OCI-LY7 (cell line): ENCODE measurements at regions not wholly inside any gene's neighbourhood (a gene's known extent, or its start where the extent isn't known, plus 50 kb on each side); places are given as distances from the start of the nearest gene placed in this dataset.

Source experiments
- BruUV-seq: library from RNA; stranded (reverse); fragments of 400-500 nt; replicated peaks from 2 replicates; lab custom pipeline; 2021; lab: Mats Ljungman, UMichigan
- CTCF ChIA-PET: fragments of 300-600 bp; sonication (Branson Sonifier 250); formaldehyde crosslinking; loops from one replicate; lab custom pipeline; 2022; ENCODE audit warnings: antibody characterized with exemption; ENCODE audit not compliant: unreplicated experiment; lab: Charles Lee
- POLR2A ChIA-PET: fragments of 300-600 bp; sonication (Branson Sonifier 250); formaldehyde crosslinking; loops from one replicate; lab custom pipeline; 2022; ENCODE audit warnings: antibody characterized with exemption; lab: Charles Lee
- DNase-seq: peaks from one replicate; pipeline ENCODE4 v3.0.0-alpha.2; 2015; ENCODE audit warnings: low spot score
- H2AFZ ChIP-seq: fragments of 200-600 bp; sonication (generic), shearing (Covaris generic); 2 replicates; pipeline ENCODE4 v1.6.1; 2014; ENCODE audit warnings: mild to moderate bottlenecking, antibody characterized with exemption, low read length, moderate library complexity
- H3K27ac ChIP-seq: fragments of 200-600 bp; sonication (generic); 2 replicates; pipeline ENCODE4 v1.5.1; 2014; ENCODE audit warnings: mixed run types, low read depth, mild to moderate bottlenecking, moderate library complexity, low read length, inconsistent platforms; ENCODE audit not compliant: poor library complexity, severe bottlenecking
- H3K36me3 ChIP-seq: fragments of 200-600 bp; sonication (generic); 2 replicates; pipeline ENCODE4 v1.6.1; 2014; ENCODE audit warnings: mild to moderate bottlenecking, antibody characterized with exemption, low read length, moderate library complexity, mixed read lengths; ENCODE audit not compliant: insufficient read depth
- H3K4me1 ChIP-seq: fragments of 200-600 bp; sonication (generic); 2 replicates; pipeline ENCODE4 v1.5.1; 2014; ENCODE audit warnings: mild to moderate bottlenecking, low read length; ENCODE audit not compliant: insufficient read depth, poor library complexity, severe bottlenecking
- H3K4me2 ChIP-seq: fragments of 200-600 bp; sonication (generic); 2 replicates; pipeline ENCODE4 v1.6.1; 2014; ENCODE audit warnings: mild to moderate bottlenecking, low read length
- H3K4me3 ChIP-seq: fragments of 200-600 bp; sonication (generic); 2 replicates; pipeline ENCODE4 v1.5.1; 2014; ENCODE audit warnings: mild to moderate bottlenecking, low read depth, low read length; ENCODE audit not compliant: poor library complexity, severe bottlenecking
- H3K79me2 ChIP-seq: fragments of 200-600 bp; sonication (generic); 2 replicates; pipeline ENCODE4 v1.6.1; 2016; ENCODE audit warnings: low read depth, mild to moderate bottlenecking, low read length, moderate library complexity, mixed read lengths; ENCODE audit not compliant: insufficient read depth
- H3K9me2 ChIP-seq: fragments of 200-600 bp; sonication (generic); 2 replicates; pipeline ENCODE4 v1.6.1; 2016; ENCODE audit warnings: mild to moderate bottlenecking, low read length, mixed read lengths; ENCODE audit not compliant: insufficient read depth
- H3K9me3 ChIP-seq: fragments of 200-600 bp; sonication (generic); 2 replicates; pipeline ENCODE4 v1.6.1; 2014; ENCODE audit warnings: mild to moderate bottlenecking, mixed run types, low read length, mixed read lengths
- H4K20me1 ChIP-seq: fragments of 200-600 bp; sonication (generic); 2 replicates; pipeline ENCODE4 v1.6.1; 2014; ENCODE audit warnings: mild to moderate bottlenecking, antibody characterized with exemption, low read length, moderate library complexity, mixed read lengths; ENCODE audit not compliant: insufficient read depth
- EZH2phosphoT487 ChIP-seq: fragments of 200-600 bp; sonication (generic); IDR thresholded peaks from 2 replicates; pipeline ENCODE4 v1.6.1; 2018; ENCODE audit warnings: low read depth, borderline replicate concordance, mild to moderate bottlenecking, mixed run types, antibody characterized with exemption, low read length, moderate library complexity, mixed read lengths
- intact Hi-C: fragments of 100-400 bp; cut with micrococcal nuclease; formaldehyde crosslinking; loops from one replicate; pipeline ENCODE4 v1.10.0; 2022; ENCODE audit not compliant: unreplicated experiment
- TF ChIP-seq, protein P1 (sequence below): fragments of 200-600 bp; sonication (generic); conservative IDR thresholded peaks from 2 replicates; pipeline ENCODE4 v1.5.1; 2014; ENCODE audit warnings: mild to moderate bottlenecking, antibody characterized with exemption, low read length, moderate library complexity, mixed read lengths

DNA sequence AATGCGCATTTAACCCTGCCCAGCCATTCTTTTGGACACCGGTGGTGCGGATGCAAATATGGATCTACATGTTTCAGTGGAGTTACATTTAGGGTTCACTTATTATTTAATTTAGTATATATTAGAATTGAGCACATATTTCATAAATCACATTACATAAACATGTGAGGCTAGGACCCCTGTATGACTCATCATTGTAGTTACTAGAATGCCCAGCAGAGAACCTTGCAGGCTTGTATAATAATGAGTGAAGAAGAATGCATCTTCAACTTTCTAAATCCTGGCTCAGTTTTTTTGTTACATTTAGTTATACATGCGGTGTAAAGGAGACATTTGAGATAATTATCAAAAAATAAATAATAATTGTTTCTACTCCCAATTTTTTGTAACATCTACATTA lies 369.0 kb downstream of the ATP23 start:
- no peak overlapping the region for H3K27ac ChIP-seq
- H3K9me3 ChIP-seq = no peaks in the 10 kb centered on the region
- H3K79me2 ChIP-seq = no peaks in the 10 kb centered on the region
- H3K9me2 ChIP-seq = no peaks in the 10 kb centered on the region
- no peak for DNase-seq
- ChIA-PET CTCF (no interaction called here), POLR2A (no interaction called here)
- H4K20me1 ChIP-seq = no peaks in the 10 kb centered on the region
- no peak overlapping the region for H3K4me2 ChIP-seq
- no TSS peak for BruUV-seq
- H3K4me3 ChIP-seq = no peak overlapping the region
- TF ChIP-seq, protein P1, sequence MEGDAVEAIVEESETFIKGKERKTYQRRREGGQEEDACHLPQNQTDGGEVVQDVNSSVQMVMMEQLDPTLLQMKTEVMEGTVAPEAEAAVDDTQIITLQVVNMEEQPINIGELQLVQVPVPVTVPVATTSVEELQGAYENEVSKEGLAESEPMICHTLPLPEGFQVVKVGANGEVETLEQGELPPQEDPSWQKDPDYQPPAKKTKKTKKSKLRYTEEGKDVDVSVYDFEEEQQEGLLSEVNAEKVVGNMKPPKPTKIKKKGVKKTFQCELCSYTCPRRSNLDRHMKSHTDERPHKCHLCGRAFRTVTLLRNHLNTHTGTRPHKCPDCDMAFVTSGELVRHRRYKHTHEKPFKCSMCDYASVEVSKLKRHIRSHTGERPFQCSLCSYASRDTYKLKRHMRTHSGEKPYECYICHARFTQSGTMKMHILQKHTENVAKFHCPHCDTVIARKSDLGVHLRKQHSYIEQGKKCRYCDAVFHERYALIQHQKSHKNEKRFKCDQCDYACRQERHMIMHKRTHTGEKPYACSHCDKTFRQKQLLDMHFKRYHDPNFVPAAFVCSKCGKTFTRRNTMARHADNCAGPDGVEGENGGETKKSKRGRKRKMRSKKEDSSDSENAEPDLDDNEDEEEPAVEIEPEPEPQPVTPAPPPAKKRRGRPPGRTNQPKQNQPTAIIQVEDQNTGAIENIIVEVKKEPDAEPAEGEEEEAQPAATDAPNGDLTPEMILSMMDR = no peak
- TF ChIP-seq EZH2phosphoT487 = no peak
- H3K4me1 ChIP-seq = no peaks in the 10 kb centered on the region
- no peak overlapping the region for H2AFZ ChIP-seq
- H3K36me3 ChIP-seq = no peaks in the 10 kb centered on the region
- intact Hi-C loops = no loop called here

DNA sequence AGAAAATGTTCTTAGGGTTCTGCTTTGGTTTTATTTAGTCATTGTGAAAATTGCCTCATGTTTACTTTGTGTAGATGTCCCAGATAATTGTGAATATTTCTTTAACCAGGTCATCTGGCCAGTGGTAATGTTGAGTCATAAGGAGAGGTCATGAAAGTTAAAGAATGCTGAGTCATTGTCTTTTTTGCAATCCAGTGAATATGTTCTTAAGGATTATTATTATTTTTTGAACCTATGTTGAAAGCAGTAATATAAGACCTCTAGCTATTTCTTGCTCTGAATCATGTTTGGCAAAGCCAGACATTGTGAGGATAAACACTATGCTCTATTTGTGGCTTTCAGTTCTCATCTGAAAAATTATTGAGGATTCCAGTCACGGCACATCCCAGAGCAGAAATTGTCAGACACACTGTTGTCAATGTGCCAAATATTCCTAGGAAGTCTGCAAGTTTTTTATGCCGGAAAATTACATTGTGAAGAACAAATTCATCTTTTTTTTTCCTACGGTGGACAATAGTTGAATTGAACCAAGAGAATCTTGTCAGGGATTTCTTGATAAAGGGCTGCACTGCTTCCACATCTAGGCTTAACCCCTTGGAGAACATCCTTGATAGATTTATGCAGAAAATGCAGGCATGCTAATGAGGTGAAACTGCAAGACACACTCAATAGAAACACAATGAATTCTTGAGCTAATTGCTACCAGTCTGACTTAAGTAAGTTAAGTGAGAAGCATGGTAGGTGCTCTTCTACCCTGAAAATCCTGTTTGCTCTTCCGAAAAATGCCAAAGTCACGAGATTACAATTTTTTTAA lies 369.6 kb downstream of the ATP23 start:
- Histone ChIP-seq H3K27ac (no peak overlapping the region), H3K4me2 (no peak overlapping the region), H3K79me2 (no peaks in the 10 kb centered on the region), H3K36me3 (no peaks in the 10 kb centered on the region), H2AFZ (no peak overlapping the region), H3K9me3 (no peaks in the 10 kb centered on the region), H3K4me1 (no peaks in the 10 kb centered on the region), H4K20me1 (no peaks in the 10 kb centered on the region), H3K9me2 (no peaks in the 10 kb centered on the region), H3K4me3 (no peak overlapping the region)
- TF ChIP-seq, protein P1 = no peak
- no peak for TF ChIP-seq EZH2phosphoT487
- intact Hi-C loops = no loop called here
- no TSS peak for BruUV-seq
- ChIA-PET CTCF (no interaction called here), POLR2A (no interaction called here)
- DNase-seq = no peak
